ENCODE measurements at regions not wholly inside any gene's neighbourhood (a gene's known extent, or its start where the extent isn't known, plus 50 kb on each side); places are given as distances from the start of the nearest gene placed in this dataset.

GRCh38 chr3:194852345-194852744 lies 166.7 kb downstream of the FAM43A start:
- POLR2A ChIA-PET (ENCODE audit: unreplicated experiment) = no interaction called here

More at GRCh38 chr3:194852345-194852744, 166.7 kb downstream of the FAM43A start:
- Histone ChIP-seq H2BK20ac (ENCODE audit: low read depth, low read length) (no peak overlapping the region), H3K27ac (ENCODE audit: insufficient read depth, low read length) (no peak overlapping the region), H3K9ac (ENCODE audit: low read depth, low read length) (no peak overlapping the region), H2AK9ac (replicated peaks; ENCODE audit: low read depth, low read length, poor library complexity) (no peak overlapping the region), H3K9me1 (ENCODE audit: insufficient read depth, low read length) (peaks cover 4% of the 10 kb centered on the region), H3K56ac (ENCODE audit: extremely low read depth, insufficient read depth, low read length) (no peak overlapping the region), H4K20me1 (ENCODE audit: insufficient read depth, low read length) (no peaks in the 10 kb centered on the region; the same call in 1 of the 2 replicates), H2AFZ (replicated peaks; ENCODE audit: low read length, poor library complexity) (no peak overlapping the region), H3K23ac (ENCODE audit: low read depth, low read length) (no peak overlapping the region), H4K8ac (ENCODE audit: low read depth in 2 of 2, low read length in 2 of 2) (no peak overlapping the region), H4K5ac (ENCODE audit: low read depth, low read length) (no peak overlapping the region), H3K27me3 (ENCODE audit: control insufficient read depth, insufficient read depth, low read length) (peaks cover 4% of the 10 kb centered on the region; the same call in 1 of the 2 replicates), H3K4me2 (ENCODE audit: low read depth, low read length) (no peak overlapping the region), H3K4me3 (ENCODE audit: insufficient read depth, low read depth, low read length) (no peak overlapping the region), H2AK5ac (ENCODE audit: low read depth, low read length) (no peak overlapping the region), H3K9me3 (ENCODE audit: control insufficient read depth, insufficient read depth, low read length) (no peaks in the 10 kb centered on the region), H3K18ac (ENCODE audit: low read depth, low read length) (no peak overlapping the region), H3K79me1 (ENCODE audit: low read depth in 1 of 2, low read length in 2 of 2) (no peaks in the 10 kb centered on the region), H4K91ac (ENCODE audit: insufficient read depth, low read depth, low read length) (no peak overlapping the region), H3K4ac (ENCODE audit: low read depth, low read length) (no peak overlapping the region), H2BK120ac (ENCODE audit: low read depth, low read length) (no peak overlapping the region), H2BK5ac (ENCODE audit: low read depth, low read length, poor library complexity, severe bottlenecking) (no peak overlapping the region), H3K4me1 (ENCODE audit: control insufficient read depth, insufficient read depth, low read length) (peaks cover 11% of the 10 kb centered on the region), H2BK15ac (ENCODE audit: low read depth, low read length) (no peak overlapping the region), H3K36me3 (ENCODE audit: control insufficient read depth, insufficient read depth, low read length) (no peaks in the 10 kb centered on the region), H3K14ac (replicated peaks; ENCODE audit: low read depth, low read length) (no peak overlapping the region)
- ATAC-seq (ENCODE audit: low read depth) (no peak), DNase-seq (no peak)
- BruUV-seq (replicated peaks) = no TSS peak
- 92% methylated on average over 16 of the region's 22 CpGs; no CpG with 5 or more reads in 1 of the 2 experiments for WGBS, 2 experiments (ENCODE audit: extremely low coverage in 2 of 2, insufficient read length in 1 of 2)
- intact Hi-C loops (cut with micrococcal nuclease) (no loop called here), in situ Hi-C loops (cut with MboI; ENCODE audit: low sequenced_read_pairs) (loop anchor here (25.0 kb wide), 1 partner anchor 515 kb away; no protein-coding TSS in a partner anchor), dilution Hi-C loops (cut with HindIII; ENCODE audit: low sequenced_read_pairs, unreplicated experiment) (no loop called here)
- CTCF ChIA-PET = interaction anchor here (0.8 kb wide), 1 partner anchor 19 kb away, joined by 4 read pairs; no protein-coding TSS in a partner anchor
- TF ChIP-seq FOS (IDR thresholded peaks at IDR 0.05; ENCODE audit: low read depth, low read length) (no peak), CEBPB (IDR thresholded peaks at IDR 0.05; ENCODE audit: low read depth, low read length) (no peak), CHD1 (IDR thresholded peaks at IDR 0.05; ENCODE audit: low read depth, low read length) (no peak), RAD21 (IDR thresholded peaks at IDR 0.05; ENCODE audit: low read length) (no peak), NFE2L2 (IDR thresholded peaks at IDR 0.05; ENCODE audit: low read depth, low read length) (no peak), SMC3 (IDR thresholded peaks at IDR 0.05; ENCODE audit: low read depth, low read length) (no peak), BHLHE40 (IDR thresholded peaks at IDR 0.05; ENCODE audit: low read depth, low read length) (no peak), CTCF (conservative IDR thresholded peaks at IDR 0.05; ENCODE audit: low read depth, low read length) (no peak), POLR2A (IDR thresholded peaks at IDR 0.05; ENCODE audit: low read depth, low read length) (no peak)

All from IMR-90 (cell line).